IPS DF 6.9 (cell line): ENCODE measurements at regions not wholly inside any gene's neighbourhood (a gene's known extent, or its start where the extent isn't known, plus 50 kb on each side); places are given as distances from the start of the nearest gene placed in this dataset.
"Not testable (repeated sequence)": the region's sequence is repeated elsewhere in the genome, so short reads cannot be mapped to it uniquely, and the experiment has no call there.

Source experiments
- DNase-seq: peaks from one replicate; pipeline ENCODE4 v3.0.0-alpha.2; 2013; ENCODE audit warnings: low read depth, low spot score
- H3K27ac ChIP-seq: one replicate; pipeline ENCODE4 v1.5.1; 2013; ENCODE audit warnings: low read length, control low read depth
- H3K27me3 ChIP-seq: 2 replicates; pipeline ENCODE4 v1.6.1; 2013; ENCODE audit warnings: mild to moderate bottlenecking, low read length; ENCODE audit not compliant: control insufficient read depth, insufficient read depth
- H3K36me3 ChIP-seq: 2 replicates; pipeline ENCODE4 v1.6.1; 2013; ENCODE audit warnings: low read length; ENCODE audit not compliant: control insufficient read depth, insufficient read depth
- H3K4me1 ChIP-seq: 2 replicates; pipeline ENCODE4 v1.6.1; 2013; ENCODE audit warnings: low read length; ENCODE audit not compliant: control insufficient read depth, insufficient read depth
- H3K4me3 ChIP-seq: 2 replicates; pipeline ENCODE4 v1.5.1; 2013; ENCODE audit warnings: mild to moderate bottlenecking, low read length
- H3K9me3 ChIP-seq: 2 replicates; pipeline ENCODE4 v1.6.1; 2013; ENCODE audit warnings: low read length, inconsistent platforms; ENCODE audit not compliant: control insufficient read depth, insufficient read depth
- WGBS: extraction: QIAGEN DNeasy Blood & Tissue Kit; methylation state at CpG from one replicate; pipeline ENCODE4 v1.1.7; 2013; ENCODE audit warnings: mixed read lengths, missing lambda C conversion rate; ENCODE audit not compliant: insufficient read length, insufficient coverage; 5-methylcytosine and 5-hydroxymethylcytosine counted together

GRCh38 chr5:106306313-106307028 is 1364.3 kb downstream of the EFNA5 start:
- DNase-seq: no peak
- H3K9me3 ChIP-seq: no peaks in the 10 kb centered on the region
- H3K4me1 ChIP-seq: peaks cover 6% of the 10 kb centered on the region; the same call in 1 of the 2 replicates
- H3K36me3 ChIP-seq: no peaks in the 10 kb centered on the region
- no peak overlapping the region for H3K4me3 ChIP-seq
- no CpG with 5 or more reads among the region's 4 CpGs for WGBS
- H3K27ac ChIP-seq: no peak overlapping the region
- H3K27me3 ChIP-seq: no peaks in the 10 kb centered on the region

GRCh38 chr5:106303911-106304310 is 1366.8 kb downstream of the EFNA5 start:
- H3K4me1 ChIP-seq: peaks cover 6% of the 10 kb centered on the region; the same call in 1 of the 2 replicates
- H3K27me3 ChIP-seq: no peaks in the 10 kb centered on the region
- DNase-seq: no peak
- no peaks in the 10 kb centered on the region for H3K9me3 ChIP-seq
- no peak overlapping the region for H3K4me3 ChIP-seq
- no CpG with 5 or more reads among the region's 2 CpGs for WGBS
- H3K27ac ChIP-seq: no peak overlapping the region
- H3K36me3 ChIP-seq: no peaks in the 10 kb centered on the region

GRCh38 chr5:106292654-106293053 is 1378.1 kb downstream of the EFNA5 start:
- Histone ChIP-seq H3K9me3 (no peaks in the 10 kb centered on the region), H3K4me1 (no peaks in the 10 kb centered on the region), H3K4me3 (no peak overlapping the region), H3K27me3 (no peaks in the 10 kb centered on the region), H3K27ac (no peak overlapping the region), H3K36me3 (no peaks in the 10 kb centered on the region)
- no peak for DNase-seq
- WGBS: no CpG with 5 or more reads among the region's 2 CpGs

- H3K27ac ChIP-seq: no peak overlapping the region
- WGBS: no CpG with 5 or more reads among the region's 1 CpG
- H3K27me3 ChIP-seq: no peaks in the 10 kb centered on the region
- no peaks in the 10 kb centered on the region for H3K36me3 ChIP-seq
- H3K4me3 ChIP-seq: no peak overlapping the region
- H3K4me1 ChIP-seq: no peaks in the 10 kb centered on the region
- no peak for DNase-seq
- H3K9me3 ChIP-seq: no peaks in the 10 kb centered on the region
These were observed 1379.9 kb downstream of the EFNA5 start for GRCh38 chr5:106290841-106291240.

GRCh38 chr5:106288979-106289378 is 1381.8 kb downstream of the EFNA5 start:
- no peak overlapping the region for H3K4me3 ChIP-seq
- no peaks in the 10 kb centered on the region for H3K36me3 ChIP-seq
- no peak overlapping the region for H3K27ac ChIP-seq
- no peaks in the 10 kb centered on the region for H3K9me3 ChIP-seq
- no peak for DNase-seq
- no peaks in the 10 kb centered on the region for H3K27me3 ChIP-seq
- no peaks in the 10 kb centered on the region for H3K4me1 ChIP-seq
- no CpG with 5 or more reads among the region's 3 CpGs for WGBS

GRCh38 chr5:106277540-106278096 is 1393.1 kb downstream of the EFNA5 start:
- no peak overlapping the region for H3K27ac ChIP-seq
- no peaks in the 10 kb centered on the region for H3K9me3 ChIP-seq
- H3K36me3 ChIP-seq: no peaks in the 10 kb centered on the region
- no peak overlapping the region for H3K4me3 ChIP-seq
- H3K27me3 ChIP-seq: no peaks in the 10 kb centered on the region
- no peak for DNase-seq
- H3K4me1 ChIP-seq: no peaks in the 10 kb centered on the region
- no CpG with 5 or more reads among the region's 3 CpGs for WGBS

DNA sequence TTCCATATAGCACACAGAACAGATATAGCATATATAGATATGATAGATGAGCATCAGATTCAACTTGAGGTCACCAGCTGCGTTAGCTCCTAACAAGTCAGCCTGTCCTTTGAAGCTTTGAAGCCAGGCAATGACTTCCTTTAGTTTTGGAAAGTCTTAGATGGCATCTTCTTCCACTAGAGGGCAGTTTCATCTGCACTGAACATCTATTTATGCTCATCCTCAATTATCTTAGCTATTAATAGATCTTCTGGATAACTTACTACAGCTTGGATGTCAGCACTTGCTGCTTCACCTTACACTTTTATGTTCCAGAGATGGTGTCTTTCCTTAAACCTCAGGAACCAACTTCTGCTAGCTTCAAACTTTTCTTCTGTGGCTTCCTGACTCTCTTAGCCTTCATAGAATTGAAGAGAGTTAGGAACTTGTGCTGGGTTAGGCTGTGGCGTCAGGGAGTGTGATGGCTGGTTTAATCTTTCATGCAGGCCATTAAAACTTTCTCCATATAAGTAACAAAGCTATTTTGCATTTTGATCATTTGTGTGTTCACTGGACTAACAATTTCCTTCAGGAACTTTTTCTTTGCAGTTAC is 1401.4 kb downstream of the EFNA5 start:
- Histone ChIP-seq H3K27ac (no peak overlapping the region), H3K4me1 (no peaks in the 10 kb centered on the region), H3K27me3 (no peaks in the 10 kb centered on the region), H3K4me3 (no peak overlapping the region), H3K9me3 (no peaks in the 10 kb centered on the region; the same call in 1 of the 2 replicates), H3K36me3 (no peaks in the 10 kb centered on the region)
- DNase-seq: no peak
- WGBS: no CpG with 5 or more reads among the region's 2 CpGs

DNA sequence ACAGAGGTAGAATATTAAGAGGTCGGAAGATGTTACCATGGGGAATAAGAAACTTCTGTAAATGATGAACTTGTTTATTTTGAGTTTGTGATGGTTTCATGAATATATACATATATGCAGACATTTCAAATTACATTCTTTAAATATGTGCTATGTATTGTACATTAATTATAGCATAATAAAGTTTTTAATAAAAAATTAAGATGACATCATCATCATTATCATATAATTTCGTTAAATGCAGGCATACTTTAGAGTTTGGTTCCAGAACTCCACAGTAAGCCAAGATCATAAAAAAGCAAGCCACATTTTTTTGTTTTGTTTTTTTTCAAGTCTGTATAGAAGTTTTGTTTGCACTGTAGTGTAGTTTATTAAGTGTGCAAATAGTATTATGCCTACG is 1403.5 kb downstream of the EFNA5 start:
- no peaks in the 10 kb centered on the region for H3K36me3 ChIP-seq
- DNase-seq: no peak
- WGBS: no CpG with 5 or more reads among the region's 3 CpGs
- H3K4me3 ChIP-seq: no peak overlapping the region
- no peaks in the 10 kb centered on the region for H3K27me3 ChIP-seq
- H3K4me1 ChIP-seq: no peaks in the 10 kb centered on the region
- H3K27ac ChIP-seq: no peak overlapping the region
- H3K9me3 ChIP-seq: no peaks in the 10 kb centered on the region; the same call in 1 of the 2 replicates

- Histone ChIP-seq H3K36me3 (no peaks in the 10 kb centered on the region), H3K4me3 (no peak overlapping the region), H3K27ac (no peak overlapping the region), H3K27me3 (no peaks in the 10 kb centered on the region), H3K9me3 (no peaks in the 10 kb centered on the region), H3K4me1 (no peaks in the 10 kb centered on the region)
- DNase-seq: no peak
These were observed 1408.3 kb downstream of the EFNA5 start for GRCh38 chr5:106262395-106262794.

DNA sequence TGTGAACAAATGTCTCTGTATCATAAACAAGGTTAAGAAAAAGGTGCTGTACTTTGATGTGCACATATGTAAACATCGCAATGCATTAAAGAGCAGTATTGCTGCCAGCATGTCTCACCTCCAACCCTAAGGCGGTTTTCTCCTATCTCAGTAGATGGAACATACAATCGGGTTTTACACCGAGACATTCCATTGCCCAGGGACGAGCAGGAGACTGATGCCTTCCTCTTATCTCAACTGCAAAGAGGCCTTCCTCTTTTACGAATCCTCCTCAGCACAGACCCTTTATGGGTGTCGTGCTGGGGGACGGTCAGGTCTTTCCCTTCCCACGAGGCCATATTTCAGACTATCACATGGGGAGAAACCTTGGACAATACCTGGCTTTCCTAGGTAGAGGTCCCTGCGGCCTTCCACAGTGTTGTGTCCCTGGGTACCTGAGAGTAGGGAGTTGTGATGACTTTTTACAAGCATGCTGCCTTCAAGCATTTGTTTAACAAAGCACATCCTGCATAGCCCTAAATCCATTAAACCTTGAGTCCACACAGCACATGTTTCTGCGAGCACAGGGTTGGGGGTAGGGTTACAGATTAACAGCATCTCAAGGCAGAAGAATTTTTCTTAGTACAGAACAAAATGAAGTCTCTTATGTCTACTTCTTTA is 1411.2 kb downstream of the EFNA5 start:
- not testable (repeated sequence) for H3K4me1 ChIP-seq, H3K27ac ChIP-seq, H3K36me3 ChIP-seq, H3K27me3 ChIP-seq, H3K9me3 ChIP-seq, DNase-seq, H3K4me3 ChIP-seq
- no CpG with 5 or more reads among the region's 11 CpGs for WGBS
